SK-N-MC (cell line): ENCODE measurements at regions not wholly inside any gene's neighbourhood (a gene's known extent, or its start where the extent isn't known, plus 50 kb on each side); places are given as distances from the start of the nearest gene placed in this dataset.

ENCODE experiments used
- EZH2 ChIP-seq: fragments of 200-600 bp; sonication (generic); IDR thresholded peaks from one replicate; pipeline ENCODE4 v1.6.1; 2017; ENCODE audit warnings: antibody characterized with exemption
- FOXP2 ChIP-seq: optimal IDR thresholded peaks from 2 replicates; pipeline ENCODE3; 2011; ENCODE audit warnings: mild to moderate bottlenecking, moderate library complexity; ENCODE audit not compliant: insufficient read depth; ENCODE audit errors: extremely low read length, control extremely low read depth
- POLR2AphosphoS5 ChIP-seq: IDR thresholded peaks from 2 replicates; pipeline ENCODE4 v1.6.1; 2012; ENCODE audit warnings: mild to moderate bottlenecking, low read depth, low read length, borderline replicate concordance

DNA sequence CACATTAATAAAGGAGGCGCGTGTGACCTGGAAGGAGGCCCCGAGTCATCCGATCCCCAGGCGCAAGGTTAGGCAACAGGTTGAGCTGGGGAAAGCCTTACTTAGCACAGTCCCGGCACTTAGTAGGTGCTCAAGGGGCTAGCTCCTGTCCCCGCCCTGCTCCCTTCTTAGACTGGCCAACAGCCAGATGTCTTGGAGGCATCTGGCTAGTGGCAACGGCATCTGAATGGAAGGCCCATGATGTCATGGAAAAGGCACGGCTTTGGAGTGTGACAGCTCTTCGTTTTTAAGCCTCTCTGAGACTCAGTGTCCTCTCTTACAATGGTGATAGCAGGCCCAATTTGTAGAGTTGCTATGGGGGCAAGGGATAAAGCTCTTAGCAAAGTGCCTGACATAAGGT is 258.3 kb downstream of the CYRIA start:
- TF ChIP-seq POLR2AphosphoS5 (no peak), EZH2 (no peak), FOXP2 (no peak)
